IMR-90 (cell line): ENCODE measurements at regions not wholly inside any gene's neighbourhood (a gene's known extent, or its start where the extent isn't known, plus 50 kb on each side); places are given as distances from the start of the nearest gene placed in this dataset.

Source experiments
- ATAC-seq: fragments of 200-7000 bp; cut with Tn5 transposase; 2 replicates; pipeline ENCODE4 v1.9.1; 2020; ENCODE audit warnings: low read depth, mild to moderate bottlenecking, moderate library complexity
- BruUV-seq: library from RNA; stranded (reverse); fragments of 400-500 nt; replicated peaks from 2 replicates; lab custom pipeline; 2021; lab: Mats Ljungman, UMichigan
- CTCF ChIA-PET: fragments of 300-600 bp; formaldehyde crosslinking; extraction: SDS; loops from one replicate; lab custom pipeline; 2021; ENCODE audit warnings: antibody characterized with exemption; lab: Yijun Ruan, JAX
- POLR2A ChIA-PET: fragments of 300-600 bp; sonication (Branson Sonifier 250); formaldehyde crosslinking; loops from one replicate; lab custom pipeline; 2022; ENCODE audit warnings: antibody characterized with exemption; ENCODE audit not compliant: unreplicated experiment; lab: Charles Lee
- DNase-seq: peaks from one replicate; pipeline ENCODE4 v3.0.0; 2013
- H2AFZ ChIP-seq: replicated peaks from 2 replicates; pipeline ENCODE3; 2013; ENCODE audit warnings: low read length, mild to moderate bottlenecking; ENCODE audit not compliant: poor library complexity
- H2AK5ac ChIP-seq: 2 replicates; pipeline ENCODE4 v1.6.1; 2013; ENCODE audit warnings: low read depth, low read length, inconsistent platforms
- H2AK9ac ChIP-seq: replicated peaks from 2 replicates; pipeline ENCODE3; 2013; ENCODE audit warnings: mild to moderate bottlenecking, low read depth, low read length, moderate library complexity; ENCODE audit not compliant: poor library complexity
- H2BK120ac ChIP-seq: 2 replicates; pipeline ENCODE4 v1.6.1; 2013; ENCODE audit warnings: low read depth, low read length, inconsistent platforms
- H2BK15ac ChIP-seq: 3 replicates; pipeline ENCODE4 v1.6.1; 2013; ENCODE audit warnings: low read depth, low read length, inconsistent platforms
- H2BK20ac ChIP-seq: 2 replicates; pipeline ENCODE4 v1.6.1; 2013; ENCODE audit warnings: low read depth, mild to moderate bottlenecking, inconsistent platforms, low read length, moderate library complexity
- H2BK5ac ChIP-seq: 2 replicates; pipeline ENCODE4 v1.6.1; 2013; ENCODE audit warnings: mild to moderate bottlenecking, low read depth, low read length, inconsistent platforms; ENCODE audit not compliant: poor library complexity, severe bottlenecking
- H3K14ac ChIP-seq: replicated peaks from 2 replicates; pipeline ENCODE4 v1.6.1; 2013; ENCODE audit warnings: low read depth, low read length, inconsistent platforms
- H3K18ac ChIP-seq: 2 replicates; pipeline ENCODE4 v1.6.1; 2013; ENCODE audit warnings: low read depth, low read length, control low read depth
- H3K23ac ChIP-seq: 2 replicates; pipeline ENCODE4 v1.6.1; 2013; ENCODE audit warnings: low read depth, low read length, inconsistent platforms
- H3K27ac ChIP-seq: 2 replicates; pipeline ENCODE4 v1.5.1; 2013; ENCODE audit warnings: mild to moderate bottlenecking, control low read depth, low read length; ENCODE audit not compliant: insufficient read depth
- H3K27me3 ChIP-seq: 2 replicates; pipeline ENCODE4 v1.6.1; 2013; ENCODE audit warnings: low read length; ENCODE audit not compliant: control insufficient read depth, insufficient read depth
- H3K36me3 ChIP-seq: 2 replicates; pipeline ENCODE4 v1.6.1; 2013; ENCODE audit warnings: low read length, mixed read lengths; ENCODE audit not compliant: control insufficient read depth, insufficient read depth
- H3K4ac ChIP-seq: 2 replicates; pipeline ENCODE4 v1.6.1; 2013; ENCODE audit warnings: low read depth, low read length, inconsistent platforms
- H3K4me1 ChIP-seq: 2 replicates; pipeline ENCODE4 v1.6.1; 2013; ENCODE audit warnings: low read length, mixed read lengths; ENCODE audit not compliant: control insufficient read depth, insufficient read depth
- H3K4me2 ChIP-seq: 2 replicates; pipeline ENCODE4 v1.6.1; 2013; ENCODE audit warnings: low read depth, mild to moderate bottlenecking, control low read depth, low read length, moderate library complexity
- H3K4me3 ChIP-seq: 2 replicates; pipeline ENCODE4 v1.5.1; 2013; ENCODE audit warnings: low read depth, mild to moderate bottlenecking, control low read depth, low read length, moderate library complexity; ENCODE audit not compliant: insufficient read depth
- H3K56ac ChIP-seq: 2 replicates; pipeline ENCODE4 v1.6.1; 2013; ENCODE audit warnings: low read length, inconsistent platforms; ENCODE audit not compliant: insufficient read depth; ENCODE audit errors: extremely low read depth
- H3K79me1 ChIP-seq, 2 experiments: 2 replicates each; pipeline ENCODE4 v1.6.1; 2013; ENCODE audit warnings: low read length in 2 of 2, inconsistent platforms in 1 of 2, low read depth in 1 of 2
- H3K9ac ChIP-seq: 2 replicates; pipeline ENCODE4 v1.6.1; 2013; ENCODE audit warnings: low read depth, low read length, control low read depth
- H3K9me1 ChIP-seq: 2 replicates; pipeline ENCODE4 v1.6.1; 2013; ENCODE audit warnings: low read length, inconsistent platforms; ENCODE audit not compliant: insufficient read depth
- H3K9me3 ChIP-seq: 2 replicates; pipeline ENCODE4 v1.6.1; 2013; ENCODE audit warnings: low read length; ENCODE audit not compliant: control insufficient read depth, insufficient read depth
- H4K20me1 ChIP-seq: 2 replicates; pipeline ENCODE4 v1.6.1; 2013; ENCODE audit warnings: low read length, inconsistent platforms; ENCODE audit not compliant: insufficient read depth
- H4K5ac ChIP-seq: 2 replicates; pipeline ENCODE4 v1.6.1; 2013; ENCODE audit warnings: mild to moderate bottlenecking, low read depth, low read length, control low read depth
- H4K8ac ChIP-seq, 2 experiments: 2 replicates each; pipeline ENCODE4 v1.6.1; 2013; ENCODE audit warnings: low read depth in 2 of 2, low read length in 2 of 2, control low read depth in 1 of 2, inconsistent platforms in 1 of 2
- H4K91ac ChIP-seq: 2 replicates; pipeline ENCODE4 v1.6.1; 2013; ENCODE audit warnings: low read depth, low read length, inconsistent platforms; ENCODE audit not compliant: insufficient read depth
- BHLHE40 ChIP-seq: fragments of 150-350 bp; IDR thresholded peaks from 2 replicates; pipeline ENCODE4 v1.6.1; 2016; ENCODE audit warnings: mild to moderate bottlenecking, low read depth, low read length
- CEBPB ChIP-seq: IDR thresholded peaks from 2 replicates; pipeline ENCODE4 v1.6.1; 2012; ENCODE audit warnings: low read depth, low read length, improper control_type of control experiment
- CHD1 ChIP-seq: IDR thresholded peaks from 2 replicates; pipeline ENCODE4 v1.6.1; 2012; ENCODE audit warnings: low read depth, low read length, improper control_type of control experiment
- CTCF ChIP-seq: conservative IDR thresholded peaks from 2 replicates; pipeline ENCODE4 v1.5.1; 2012; ENCODE audit warnings: mild to moderate bottlenecking, low read depth, low read length, improper control_type of control experiment
- FOS ChIP-seq: fragments of 150-350 bp; IDR thresholded peaks from 2 replicates; pipeline ENCODE4 v1.6.1; 2016; ENCODE audit warnings: low read depth, low read length
- MAFK ChIP-seq: IDR thresholded peaks from 2 replicates; pipeline ENCODE4 v1.6.1; 2012; ENCODE audit warnings: low read depth, low read length, improper control_type of control experiment
- MAZ ChIP-seq: IDR thresholded peaks from 2 replicates; pipeline ENCODE4 v1.6.1; 2012; ENCODE audit warnings: low read depth, mild to moderate bottlenecking, low read length, improper control_type of control experiment, moderate library complexity, borderline replicate concordance
- MXI1 ChIP-seq: IDR thresholded peaks from 2 replicates; pipeline ENCODE4 v1.6.1; 2012; ENCODE audit warnings: low read depth, mild to moderate bottlenecking, low read length, moderate library complexity, borderline replicate concordance
- NFE2L2 ChIP-seq: fragments of 150-350 bp; IDR thresholded peaks from 2 replicates; pipeline ENCODE4 v1.6.1; 2016; ENCODE audit warnings: low read depth, mild to moderate bottlenecking, low read length
- RCOR1 ChIP-seq: IDR thresholded peaks from 2 replicates; pipeline ENCODE4 v1.6.1; 2012; ENCODE audit warnings: mild to moderate bottlenecking, low read length, improper control_type of control experiment; ENCODE audit not compliant: insufficient replicate concordance
- RFX5 ChIP-seq: IDR thresholded peaks from 2 replicates; pipeline ENCODE4 v1.8.0; 2012; ENCODE audit warnings: low read depth, mild to moderate bottlenecking, low read length, moderate library complexity
- SMC3 ChIP-seq: fragments of 150-350 bp; IDR thresholded peaks from 2 replicates; pipeline ENCODE4 v1.6.1; 2016; ENCODE audit warnings: low read depth, mild to moderate bottlenecking, antibody characterized with exemption, low read length, moderate library complexity
- WGBS, 2 experiments: methylation state at CpG; one replicate each; pipeline versions ENCODE4 v1.1.5 to v1.1.7; 2013; ENCODE audit warnings: missing lambda C conversion rate in 2 of 2; ENCODE audit not compliant: insufficient read length in 1 of 2; ENCODE audit errors: extremely low coverage in 2 of 2; 5-methylcytosine and 5-hydroxymethylcytosine counted together
- dilution Hi-C: fragments of 300-500 bp; cut with HindIII; formaldehyde crosslinking; loops from one replicate; pipeline ENCODE4 v1.14.3; 2018; ENCODE audit warnings: low sequenced_read_pairs; ENCODE audit not compliant: unreplicated experiment
- in situ Hi-C: fragments of 300-500 bp; cut with MboI; formaldehyde crosslinking; loops from 3 replicates; pipeline ENCODE4 v1.14.3; 2019; ENCODE audit warnings: low sequenced_read_pairs, inconsistent platforms, mixed read lengths
- intact Hi-C: fragments of 100-400 bp; cut with micrococcal nuclease; formaldehyde crosslinking; loops from 2 replicates; pipeline ENCODE4 v1.10.0; 2022

GRCh38 chr15:60130398-60130797 lies 126.3 kb downstream of the FOXB1 start:
- no peak overlapping the region for H2BK15ac ChIP-seq
- TF ChIP-seq RFX5, result no peak
- no peak for TF ChIP-seq CEBPB
- TF ChIP-seq SMC3, result no peak
- TF ChIP-seq FOS, result no peak
- no peak for TF ChIP-seq BHLHE40
- no peak for TF ChIP-seq CHD1
- no peak for TF ChIP-seq MAFK
- TF ChIP-seq RCOR1, result no peak
- TF ChIP-seq NFE2L2, result no peak
- TF ChIP-seq MXI1, result no peak
- no peak for TF ChIP-seq CTCF
- no peak for TF ChIP-seq MAZ
- no peak overlapping the region for H2BK5ac ChIP-seq

More at GRCh38 chr15:60130398-60130797, 126.3 kb downstream of the FOXB1 start:
- in situ Hi-C loops (no loop called here), intact Hi-C loops (no loop called here), dilution Hi-C loops (no loop called here)
- Histone ChIP-seq H3K9ac (no peak overlapping the region), H2AK9ac (no peak overlapping the region), H3K18ac (no peak overlapping the region), H3K23ac (no peak overlapping the region), H3K36me3 (no peaks in the 10 kb centered on the region), H3K9me1 (no peaks in the 10 kb centered on the region), H3K4me3 (no peak overlapping the region), H3K9me3 (no peaks in the 10 kb centered on the region), H2BK120ac (no peak overlapping the region), H4K91ac (no peak overlapping the region), H4K20me1 (no peaks in the 10 kb centered on the region), H3K56ac (no peak overlapping the region), H3K4me1 (no peaks in the 10 kb centered on the region), H3K27ac (no peak overlapping the region), H3K79me1 (no peaks in the 10 kb centered on the region), H3K4me2 (no peak overlapping the region), H2AK5ac (no peak overlapping the region), H3K4ac (no peak overlapping the region), H3K27me3 (peaks cover 11% of the 10 kb centered on the region), H2BK20ac (no peak overlapping the region), H2AFZ (no peak overlapping the region), H4K8ac (no peak overlapping the region), H3K14ac (no peak overlapping the region), H4K5ac (no peak overlapping the region)
- POLR2A ChIA-PET, result no interaction called here
- CTCF ChIA-PET, result no interaction called here
- no TSS peak for BruUV-seq
- ATAC-seq, result no peak
- WGBS, 2 experiments, result no CpG with 5 or more reads among the region's 1 CpG
- no peak for DNase-seq
